Activated CD8-positive, alpha-beta memory T cell treated with anti-CD3 and anti-CD28 coated beads for 36 hours (primary cell): ENCODE measurements at regions not wholly inside any gene's neighbourhood (a gene's known extent, or its start where the extent isn't known, plus 50 kb on each side); places are given as distances from the start of the nearest gene placed in this dataset.

Experiments used
- CTCF ChIA-PET: fragments of 350-600 bp; sonication (Branson Sonifier 250); formaldehyde crosslinking; loops from one replicate; lab custom pipeline; 2021; ENCODE audit warnings: antibody characterized with exemption; lab: Charles Lee
- POLR2A ChIA-PET: fragments of 350-600 bp; sonication (Branson Sonifier 250); formaldehyde crosslinking; loops from one replicate; lab custom pipeline; 2021; ENCODE audit warnings: antibody characterized with exemption; lab: Charles Lee

GRCh38 chr2:88832311-88832991 lies 141.0 kb downstream of the RPIA start:
- ChIA-PET POLR2A (no interaction called here), CTCF (no interaction called here)

GRCh38 chr2:88832992-88833389 lies 141.5 kb downstream of the RPIA start:
- POLR2A ChIA-PET: no interaction called here
- CTCF ChIA-PET: no interaction called here

DNA sequence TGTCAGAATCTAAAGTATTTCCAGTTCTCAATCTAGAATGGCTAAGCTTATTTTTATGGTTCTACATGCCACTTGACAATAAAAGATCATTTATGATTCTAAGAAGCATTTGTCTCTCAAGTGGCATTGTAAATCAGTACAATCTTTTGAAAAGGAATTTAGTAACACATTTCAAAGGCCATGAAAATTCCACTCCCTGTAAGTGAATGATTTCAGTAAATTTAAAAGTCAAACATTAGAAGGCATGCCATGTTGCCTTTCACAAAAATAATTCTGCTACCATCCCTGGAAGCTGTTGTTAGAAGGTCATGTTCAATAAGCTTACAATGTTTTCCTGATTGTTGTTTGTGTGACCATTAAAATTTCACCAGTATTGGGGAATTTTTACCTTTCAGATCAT lies 142.9 kb downstream of the RPIA start:
- CTCF ChIA-PET: no interaction called here
- POLR2A ChIA-PET: no interaction called here

- POLR2A ChIA-PET: no interaction called here
- CTCF ChIA-PET: no interaction called here
Measured at GRCh38 chr2:88834866-88835265, 143.4 kb downstream of the RPIA start.

- POLR2A ChIA-PET: no interaction called here
- CTCF ChIA-PET: no interaction called here
Measured at GRCh38 chr2:88835726-88836125, 144.3 kb downstream of the RPIA start.

DNA sequence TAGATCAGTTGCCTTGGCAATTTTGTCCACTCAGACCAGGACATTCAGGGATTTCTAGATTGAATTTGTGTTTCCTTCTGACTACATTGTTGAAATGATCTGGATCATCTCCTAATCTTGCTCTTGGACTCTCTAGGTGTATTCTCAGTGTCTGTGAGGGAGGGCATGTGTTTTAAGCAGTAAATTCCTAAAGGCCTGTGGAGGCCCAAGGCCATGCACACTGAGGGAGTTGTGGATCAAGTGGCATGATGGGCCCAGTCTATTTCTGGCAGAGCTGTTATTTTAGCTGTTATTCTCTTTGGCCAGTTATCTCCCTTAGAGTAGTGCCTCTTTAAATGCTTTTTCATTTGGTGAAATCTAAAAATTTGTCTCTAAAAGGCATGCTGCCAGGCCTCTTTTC lies 144.9 kb downstream of the RPIA start:
- CTCF ChIA-PET: no interaction called here
- POLR2A ChIA-PET: no interaction called here

DNA sequence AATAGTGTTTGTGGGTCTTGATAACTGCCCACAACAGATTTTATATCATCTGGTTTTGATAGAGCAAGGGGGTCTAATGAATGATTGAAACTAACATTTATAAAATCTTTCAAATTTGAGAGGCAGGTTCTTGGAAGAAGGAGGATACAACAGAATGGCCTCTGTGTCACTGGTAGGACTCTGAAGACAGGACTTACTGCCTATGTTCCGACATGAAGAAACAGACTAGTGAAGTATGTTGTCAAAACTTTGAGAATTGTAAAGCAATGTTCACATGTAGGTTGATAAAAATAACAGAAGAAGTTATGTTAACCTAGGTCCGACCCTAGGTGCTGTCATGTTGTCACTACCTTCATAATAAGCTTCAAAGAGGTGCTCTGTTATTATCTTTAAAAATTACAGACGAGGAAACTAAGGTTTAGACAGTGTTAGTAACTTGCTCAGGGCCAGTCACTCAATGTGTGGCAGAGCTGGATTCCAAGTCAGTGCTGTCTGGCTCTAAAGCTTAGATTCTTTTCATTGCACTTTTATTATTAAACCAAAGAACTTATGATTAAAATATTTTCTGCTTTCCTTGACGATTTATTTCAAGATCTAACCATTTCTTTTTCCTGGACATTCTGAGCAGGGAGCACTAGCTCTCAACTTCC lies 146.2 kb downstream of the RPIA start:
- ChIA-PET POLR2A (no interaction called here), CTCF (no interaction called here)

- ChIA-PET CTCF (no interaction called here), POLR2A (no interaction called here)
Measured at GRCh38 chr2:88838165-88838635, 146.7 kb downstream of the RPIA start.

GRCh38 chr2:88841224-88841929 lies 149.9 kb downstream of the RPIA start:
- ChIA-PET CTCF (no interaction called here), POLR2A (no interaction called here)

DNA sequence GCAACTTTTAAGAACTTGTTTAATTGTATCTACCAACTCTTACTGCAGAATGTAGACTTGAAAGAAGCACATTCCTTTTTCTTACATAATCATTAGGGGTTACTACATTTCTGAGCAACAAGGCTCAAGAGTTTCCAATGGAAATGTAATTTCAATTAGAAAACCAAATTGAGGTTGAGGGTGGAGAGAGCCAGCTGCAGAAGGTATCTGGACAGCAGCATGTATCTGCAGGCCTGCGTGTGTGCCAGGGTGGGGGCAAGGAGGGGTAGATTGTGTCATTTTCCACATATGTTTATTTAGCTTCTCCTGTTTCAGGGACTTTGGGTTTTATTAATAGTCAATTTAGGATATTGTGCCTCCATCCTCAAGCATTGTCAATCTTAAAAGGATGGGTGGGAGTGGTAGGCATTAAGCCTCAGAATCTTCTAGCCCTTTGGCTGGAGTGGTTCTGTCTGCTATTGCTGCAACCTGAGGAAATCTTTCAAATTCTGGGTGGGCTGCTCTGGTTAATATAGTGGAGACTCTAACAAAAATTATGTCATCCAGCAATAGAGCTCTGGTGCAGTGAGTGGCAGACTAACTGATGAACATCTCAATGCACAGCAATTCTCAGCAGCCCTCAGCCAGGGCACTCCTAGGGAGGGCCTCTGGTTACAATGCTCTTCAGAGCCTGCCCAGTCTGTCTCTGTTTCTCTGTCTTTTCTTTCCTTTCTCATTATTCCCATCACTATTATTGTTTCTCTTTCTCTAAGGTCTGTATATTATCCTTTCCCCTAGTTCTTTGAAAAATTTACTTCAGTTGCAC lies 151.4 kb downstream of the RPIA start:
- CTCF ChIA-PET: no interaction called here

DNA sequence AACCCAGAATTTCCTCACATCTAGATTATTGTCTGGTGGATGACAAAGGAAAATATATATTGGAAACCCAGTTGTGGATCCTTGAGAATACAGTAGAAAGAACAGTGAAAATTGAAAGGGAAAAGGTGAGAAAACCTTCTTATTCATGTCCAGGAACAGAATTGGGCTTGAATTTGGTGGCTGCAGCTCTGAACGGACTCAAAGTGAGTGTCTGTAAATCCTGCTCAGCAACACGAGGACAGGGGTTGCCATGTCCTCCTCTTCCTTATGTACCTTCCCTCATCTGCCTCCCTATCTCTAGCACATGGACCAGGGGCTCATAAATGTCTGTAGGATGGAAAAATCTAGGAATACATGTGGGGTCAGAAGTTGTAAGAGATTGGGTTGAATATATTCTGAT lies 152.2 kb downstream of the RPIA start:
- ChIA-PET CTCF (no interaction called here), POLR2A (no interaction called here)

More for the DNA sequence above, 151.4 kb downstream of the RPIA start:
- POLR2A ChIA-PET: no interaction called here

- ChIA-PET POLR2A (no interaction called here), CTCF (no interaction called here)
Measured at GRCh38 chr2:88844960-88845359, 153.5 kb downstream of the RPIA start.

DNA sequence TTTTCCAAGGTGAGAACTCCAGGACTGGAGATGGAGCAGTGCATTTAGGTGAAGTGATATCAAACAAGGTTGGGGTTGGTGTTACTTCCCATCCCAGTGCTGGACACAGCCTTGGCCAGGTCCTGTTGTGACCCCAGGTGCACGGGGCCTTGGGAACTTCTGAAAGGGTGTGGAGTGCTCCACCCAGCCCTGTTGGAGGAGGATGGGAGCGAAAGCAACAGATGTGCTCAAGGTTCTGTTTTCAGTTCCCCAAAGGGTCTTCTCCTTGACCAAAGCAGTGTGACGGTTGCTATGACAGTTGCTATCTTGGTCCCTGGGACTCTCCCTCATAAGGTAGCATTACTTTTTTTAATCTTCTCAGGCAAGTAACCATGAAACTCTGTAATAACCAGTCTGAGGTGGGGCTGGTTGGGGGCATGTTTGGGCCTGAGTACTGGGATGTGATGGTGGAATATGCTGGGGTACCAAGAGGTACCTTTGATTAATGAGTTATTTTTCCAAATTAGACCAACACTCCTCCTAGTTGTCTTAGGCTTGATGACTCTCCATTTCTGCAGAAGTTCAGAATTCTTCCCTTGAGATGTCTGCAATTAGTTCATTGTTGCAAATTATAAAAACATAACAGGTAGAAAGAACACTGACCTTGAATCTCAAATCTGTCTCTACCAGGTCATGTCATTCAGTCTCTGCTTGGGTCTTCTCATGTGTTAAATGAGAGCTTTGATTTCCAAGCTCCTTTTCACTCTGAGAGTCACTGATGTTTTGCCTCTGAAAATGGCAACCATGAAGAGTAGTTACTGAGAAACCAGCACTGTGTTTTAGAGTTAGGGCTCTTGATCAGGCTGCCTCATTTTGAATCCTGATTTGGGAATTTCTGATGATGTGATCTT lies 154.5 kb downstream of the RPIA start:
- ChIA-PET CTCF (no interaction called here), POLR2A (no interaction called here)

GRCh38 chr2:88852753-88853402 lies 161.4 kb downstream of the RPIA start:
- POLR2A ChIA-PET: no interaction called here
- CTCF ChIA-PET: no interaction called here

- ChIA-PET CTCF (no interaction called here), POLR2A (no interaction called here)
Measured at GRCh38 chr2:88853403-88853790, 161.9 kb downstream of the RPIA start.

DNA sequence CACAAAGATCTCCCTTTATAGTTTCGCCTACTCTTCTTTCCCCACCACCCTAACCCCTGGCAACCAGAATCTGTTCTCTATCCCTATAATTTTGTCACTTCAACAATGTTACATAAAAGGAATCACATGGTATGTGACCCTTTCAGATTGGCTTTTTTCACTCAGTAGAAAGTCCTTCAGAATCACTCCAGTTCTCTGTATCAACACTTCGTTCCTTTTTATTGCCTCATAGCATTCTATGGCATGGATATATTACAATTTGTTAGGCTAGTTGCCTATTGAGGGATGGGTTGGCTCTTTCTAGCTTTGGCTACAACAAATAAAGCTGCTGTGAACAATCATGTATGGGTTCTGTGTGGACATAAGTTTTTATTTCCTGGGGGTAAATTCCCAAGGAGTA lies 163.1 kb downstream of the RPIA start:
- CTCF ChIA-PET: no interaction called here
- POLR2A ChIA-PET: no interaction called here

DNA sequence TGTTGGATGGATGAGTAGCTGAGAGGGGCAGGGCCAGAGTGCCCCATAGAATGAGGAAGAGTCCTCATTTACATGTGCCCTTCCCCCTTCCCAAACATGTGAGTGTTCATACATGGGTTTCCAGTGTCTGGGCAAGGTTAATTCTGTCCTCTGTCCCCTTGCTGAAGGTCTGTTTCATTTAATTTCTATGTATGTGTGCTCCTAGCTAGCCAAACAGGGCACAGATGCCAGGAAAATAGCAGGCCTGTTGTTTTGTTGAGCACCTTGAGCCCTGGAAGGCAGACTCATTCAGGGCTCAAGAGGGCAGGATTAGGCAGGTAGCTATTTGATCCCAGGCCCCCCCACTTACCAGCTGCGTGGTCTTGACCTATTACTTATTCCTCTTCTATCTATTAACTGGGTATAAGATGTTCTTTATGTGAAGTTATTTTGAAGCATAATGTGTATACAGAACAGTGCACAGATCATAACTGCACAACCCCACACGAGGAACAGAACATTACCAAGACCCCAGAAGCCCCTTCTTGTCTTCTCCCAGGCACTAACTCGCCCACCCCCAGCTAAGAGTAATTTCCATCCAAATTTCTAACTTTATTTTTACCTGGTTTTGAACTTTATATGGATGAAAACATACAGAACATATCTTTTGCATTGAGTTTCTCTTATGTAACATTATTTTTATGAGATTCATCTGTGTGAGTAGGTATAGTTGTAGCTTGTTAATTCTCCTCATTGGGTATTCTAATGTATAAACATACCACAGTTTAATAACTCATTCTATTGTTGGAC lies 164.3 kb downstream of the RPIA start:
- ChIA-PET CTCF (no interaction called here), POLR2A (no interaction called here)
